ENCODE measurements at regions not wholly inside any gene's neighbourhood (a gene's known extent, or its start where the extent isn't known, plus 50 kb on each side); places are given as distances from the start of the nearest gene placed in this dataset.

DNA sequence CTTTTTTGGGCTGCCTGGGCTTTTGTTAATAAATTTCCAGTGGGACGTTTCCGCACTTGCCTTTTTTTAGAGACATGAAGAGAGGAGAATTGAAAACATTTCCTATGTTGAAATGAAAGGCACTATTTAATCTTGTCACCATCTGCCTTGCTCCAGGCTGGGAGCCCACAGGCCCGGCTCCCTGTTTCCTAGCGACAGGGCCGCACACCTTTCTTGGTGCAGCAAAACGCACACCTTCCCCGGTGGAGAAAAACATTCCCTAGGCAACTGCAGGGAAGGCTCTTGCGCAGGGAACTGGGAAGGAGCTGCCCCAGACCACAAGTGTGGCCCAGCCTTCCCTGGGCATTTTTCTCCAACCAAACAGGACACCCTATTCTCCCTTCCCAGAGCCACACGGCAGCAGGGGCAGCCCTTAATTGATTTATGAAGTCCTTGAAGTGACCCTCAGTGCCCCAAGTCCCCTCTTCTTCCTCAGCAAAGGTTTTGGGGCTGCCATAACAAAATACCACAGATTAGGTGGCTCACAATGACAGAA, 79.3 kb upstream of the KCNK12 start:
- Histone ChIP-seq H3K36me3 (ENCODE audit: insufficient read depth, low read length) (no peaks in the 10 kb centered on the region), H3K4me2 (ENCODE audit: low read depth, low read length, poor library complexity, severe bottlenecking) (no peak overlapping the region), H3F3A (ENCODE audit: low read depth) (no peaks in the 10 kb centered on the region), H3K4me1 (ENCODE audit: insufficient read depth, low read length, poor library complexity, severe bottlenecking) (peaks cover 17% of the 10 kb centered on the region), H3K9ac (ENCODE audit: low read depth, low read length, poor library complexity, severe bottlenecking) (no peak overlapping the region), H2AFZ (ENCODE audit: low read length) (no peak overlapping the region), H3K79me2 (ENCODE audit: insufficient read depth, low read length) (no peaks in the 10 kb centered on the region), H3K9me3 (ENCODE audit: insufficient read depth, low read depth, low read length) (no peaks in the 10 kb centered on the region), H4K20me1 (ENCODE audit: insufficient read depth, low read length, poor library complexity, severe bottlenecking) (no peaks in the 10 kb centered on the region), H3K4me3 (ENCODE audit: low read length, poor library complexity, severe bottlenecking) (no peak overlapping the region), H3K27me3 (ENCODE audit: insufficient read depth, low read length, poor library complexity, severe bottlenecking) (no peaks in the 10 kb centered on the region), H3K9me2 (replicated peaks; ENCODE audit: low read depth, low read length) (no peaks in the 10 kb centered on the region)
- TF ChIP-seq, protein P1, sequence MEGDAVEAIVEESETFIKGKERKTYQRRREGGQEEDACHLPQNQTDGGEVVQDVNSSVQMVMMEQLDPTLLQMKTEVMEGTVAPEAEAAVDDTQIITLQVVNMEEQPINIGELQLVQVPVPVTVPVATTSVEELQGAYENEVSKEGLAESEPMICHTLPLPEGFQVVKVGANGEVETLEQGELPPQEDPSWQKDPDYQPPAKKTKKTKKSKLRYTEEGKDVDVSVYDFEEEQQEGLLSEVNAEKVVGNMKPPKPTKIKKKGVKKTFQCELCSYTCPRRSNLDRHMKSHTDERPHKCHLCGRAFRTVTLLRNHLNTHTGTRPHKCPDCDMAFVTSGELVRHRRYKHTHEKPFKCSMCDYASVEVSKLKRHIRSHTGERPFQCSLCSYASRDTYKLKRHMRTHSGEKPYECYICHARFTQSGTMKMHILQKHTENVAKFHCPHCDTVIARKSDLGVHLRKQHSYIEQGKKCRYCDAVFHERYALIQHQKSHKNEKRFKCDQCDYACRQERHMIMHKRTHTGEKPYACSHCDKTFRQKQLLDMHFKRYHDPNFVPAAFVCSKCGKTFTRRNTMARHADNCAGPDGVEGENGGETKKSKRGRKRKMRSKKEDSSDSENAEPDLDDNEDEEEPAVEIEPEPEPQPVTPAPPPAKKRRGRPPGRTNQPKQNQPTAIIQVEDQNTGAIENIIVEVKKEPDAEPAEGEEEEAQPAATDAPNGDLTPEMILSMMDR (conservative IDR thresholded peaks at IDR 0.05; ENCODE audit: low read length) = no peak
- TF ChIP-seq EZH2phosphoT487 (IDR thresholded peaks at IDR 0.05; ENCODE audit: borderline replicate concordance) = no peak

DNA sequence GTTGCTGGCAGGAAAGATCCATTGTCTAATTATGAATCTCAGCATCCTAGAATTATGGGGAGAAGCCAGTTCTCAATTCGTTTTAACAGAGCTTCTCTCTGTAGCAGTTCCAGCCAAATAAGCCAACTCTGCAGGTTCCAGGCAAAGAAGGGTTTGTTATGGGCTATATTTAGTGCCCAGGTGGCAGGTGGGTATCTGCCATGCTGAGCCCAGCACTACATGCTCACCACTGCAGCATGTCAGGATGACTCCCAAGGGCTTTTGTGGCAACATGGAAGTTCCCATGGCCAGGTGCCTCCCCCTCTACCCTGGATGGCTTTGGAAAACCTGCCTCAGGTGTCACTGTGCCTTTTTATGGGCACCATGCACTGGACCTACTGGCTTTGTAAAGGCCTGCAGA, 74.5 kb upstream of the KCNK12 start:
- no peaks in the 10 kb centered on the region for H3K9me2 ChIP-seq (replicated peaks; ENCODE audit: low read depth, low read length)
- TF ChIP-seq EZH2phosphoT487 (IDR thresholded peaks at IDR 0.05; ENCODE audit: borderline replicate concordance) = no peak
- TF ChIP-seq, protein P1 (conservative IDR thresholded peaks at IDR 0.05; ENCODE audit: low read length) = no peak
- H3K4me2 ChIP-seq (ENCODE audit: low read depth, low read length, poor library complexity, severe bottlenecking) = no peak overlapping the region

DNA sequence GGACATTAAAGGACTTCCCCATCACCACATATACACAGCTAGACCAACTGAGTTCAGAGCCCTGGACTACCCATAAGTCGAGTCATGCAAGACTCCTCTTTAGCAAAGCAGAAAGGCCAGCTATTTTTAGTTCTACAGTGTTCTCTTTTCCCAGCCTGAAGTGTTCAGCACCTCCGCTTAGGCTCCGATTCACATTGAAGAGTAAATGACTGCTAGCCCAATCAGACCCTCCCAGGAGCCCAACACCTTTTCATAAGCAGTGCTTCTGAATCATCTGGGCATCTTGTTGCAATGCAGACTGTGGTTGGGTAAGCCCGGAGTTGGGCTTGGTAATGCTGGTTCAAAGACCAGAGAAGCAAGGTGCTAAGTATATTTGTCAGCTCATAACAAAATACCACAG, 73.6 kb upstream of the KCNK12 start:
- Histone ChIP-seq H3F3A (ENCODE audit: low read depth) (no peaks in the 10 kb centered on the region), H3K4me3 (ENCODE audit: low read length, poor library complexity, severe bottlenecking) (no peak overlapping the region), H3K79me2 (ENCODE audit: insufficient read depth, low read length) (no peaks in the 10 kb centered on the region), H3K36me3 (ENCODE audit: insufficient read depth, low read length) (no peaks in the 10 kb centered on the region), H3K4me1 (ENCODE audit: insufficient read depth, low read length, poor library complexity, severe bottlenecking) (no peaks in the 10 kb centered on the region), H3K9ac (ENCODE audit: low read depth, low read length, poor library complexity, severe bottlenecking) (no peak overlapping the region), H3K4me2 (ENCODE audit: low read depth, low read length, poor library complexity, severe bottlenecking) (no peak overlapping the region), H3K27me3 (ENCODE audit: insufficient read depth, low read length, poor library complexity, severe bottlenecking) (no peaks in the 10 kb centered on the region), H3K9me2 (replicated peaks; ENCODE audit: low read depth, low read length) (no peaks in the 10 kb centered on the region), H4K20me1 (ENCODE audit: insufficient read depth, low read length, poor library complexity, severe bottlenecking) (no peaks in the 10 kb centered on the region), H2AFZ (ENCODE audit: low read length) (no peak overlapping the region), H3K9me3 (ENCODE audit: insufficient read depth, low read depth, low read length) (no peaks in the 10 kb centered on the region)
- TF ChIP-seq, protein P1 (conservative IDR thresholded peaks at IDR 0.05; ENCODE audit: low read length) = no peak
- TF ChIP-seq EZH2phosphoT487 (IDR thresholded peaks at IDR 0.05; ENCODE audit: borderline replicate concordance) = no peak

More for the DNA sequence above, 74.5 kb upstream of the KCNK12 start:
- Histone ChIP-seq H3K36me3 (ENCODE audit: insufficient read depth, low read length) (no peaks in the 10 kb centered on the region), H2AFZ (ENCODE audit: low read length) (no peak overlapping the region), H3K4me1 (ENCODE audit: insufficient read depth, low read length, poor library complexity, severe bottlenecking) (no peaks in the 10 kb centered on the region), H3F3A (ENCODE audit: low read depth) (no peaks in the 10 kb centered on the region), H3K9me3 (ENCODE audit: insufficient read depth, low read depth, low read length) (no peaks in the 10 kb centered on the region), H3K4me3 (ENCODE audit: low read length, poor library complexity, severe bottlenecking) (no peak overlapping the region), H4K20me1 (ENCODE audit: insufficient read depth, low read length, poor library complexity, severe bottlenecking) (no peaks in the 10 kb centered on the region), H3K27me3 (ENCODE audit: insufficient read depth, low read length, poor library complexity, severe bottlenecking) (no peaks in the 10 kb centered on the region), H3K9ac (ENCODE audit: low read depth, low read length, poor library complexity, severe bottlenecking) (no peak overlapping the region), H3K79me2 (ENCODE audit: insufficient read depth, low read length) (no peaks in the 10 kb centered on the region)

All from Loucy (cell line).